Cerebellar cortex (tissue), 1 donor: ENCODE measurements at regions not wholly inside any gene's neighbourhood (a gene's known extent, or its start where the extent isn't known, plus 50 kb on each side); places are given as distances from the start of the nearest gene placed in this dataset.
A peak's percentile ranks its signal among the peaks of the same experiment; 100 is the strongest.

ENCODE experiments used
- DNase-seq: peaks from one replicate; pipeline ENCODE4 v3.0.0-alpha.2; 2015; ENCODE audit warnings: low spot score

GRCh38 chr3:188041193-188041592 is 112.8 kb upstream of the LPP start:
- DNase-seq: no peak

GRCh38 chr3:188041895-188042294 is 112.1 kb upstream of the LPP start:
- DNase-seq: no peak

GRCh38 chr3:188042466-188042865 is 111.5 kb upstream of the LPP start:
- no peak for DNase-seq

GRCh38 chr3:188043891-188044290 is 110.1 kb upstream of the LPP start:
- DNase-seq: no peak

- DNase-seq: no peak
These were observed 107.3 kb upstream of the LPP start for GRCh38 chr3:188046561-188047211.

GRCh38 chr3:188047536-188047935 is 106.4 kb upstream of the LPP start:
- DNase-seq: no peak

- DNase-seq: no peak
These were observed 104.1 kb upstream of the LPP start for GRCh38 chr3:188049606-188050530.

- DNase-seq: peak; percentile 25
These were observed 102.2 kb upstream of the LPP start for GRCh38 chr3:188051801-188052168.

GRCh38 chr3:188052169-188053035 is 101.6 kb upstream of the LPP start:
- peak; percentile 82 for DNase-seq

GRCh38 chr3:188053036-188053340 is 101.0 kb upstream of the LPP start:
- DNase-seq: no peak

- no peak for DNase-seq
These were observed 100.1 kb upstream of the LPP start for GRCh38 chr3:188053710-188054380.

GRCh38 chr3:188054541-188054940 is 99.4 kb upstream of the LPP start:
- DNase-seq: no peak

- DNase-seq: no peak
These were observed 98.6 kb upstream of the LPP start for GRCh38 chr3:188055388-188055787.

- DNase-seq: no peak
These were observed 96.8 kb upstream of the LPP start for GRCh38 chr3:188057124-188057523.

GRCh38 chr3:188058569-188059184 is 95.3 kb upstream of the LPP start:
- no peak for DNase-seq

- DNase-seq: no peak
These were observed 94.6 kb upstream of the LPP start for GRCh38 chr3:188059351-188059750.

GRCh38 chr3:188060264-188060835 is 93.6 kb upstream of the LPP start:
- DNase-seq: no peak

GRCh38 chr3:188060840-188061544 is 93.0 kb upstream of the LPP start:
- DNase-seq: no peak

- no peak for DNase-seq
These were observed 91.7 kb upstream of the LPP start for GRCh38 chr3:188062216-188062615.

GRCh38 chr3:188064831-188065493 is 89.0 kb upstream of the LPP start:
- DNase-seq: no peak
